HG03039 (cell line): ENCODE measurements at regions not wholly inside any gene's neighbourhood (a gene's known extent, or its start where the extent isn't known, plus 50 kb on each side); places are given as distances from the start of the nearest gene placed in this dataset.
"Not testable (repeated sequence)": the region's sequence is repeated elsewhere in the genome, so short reads cannot be mapped to it uniquely, and the experiment has no call there.

ENCODE experiments used
- ATAC-seq: cut with Tn5 transposase; IDR thresholded peaks from one replicate; pipeline ENCODE4 v1.9.1; 2021; ENCODE audit warnings: mild to moderate bottlenecking, moderate library complexity; ENCODE audit not compliant: unreplicated experiment

DNA sequence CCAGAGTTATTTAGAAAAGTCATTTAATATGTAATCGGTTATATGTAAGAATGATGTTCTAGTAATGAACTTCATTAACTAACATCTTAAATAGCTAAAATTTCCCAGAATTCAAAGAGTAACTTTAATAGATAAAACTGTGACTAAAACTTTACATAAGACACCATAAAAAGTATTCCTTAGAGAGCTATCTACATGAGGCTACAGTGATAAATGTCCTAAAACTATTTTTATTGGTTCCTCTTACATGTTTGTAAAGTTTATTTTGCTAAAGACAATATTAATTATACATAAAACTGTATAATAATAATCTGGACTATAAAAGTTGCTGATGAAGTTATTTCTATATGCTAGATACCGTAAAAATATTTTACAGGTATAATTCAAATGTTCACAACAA lies 897.7 kb upstream of the EPHA5 start:
- no peak for ATAC-seq

DNA sequence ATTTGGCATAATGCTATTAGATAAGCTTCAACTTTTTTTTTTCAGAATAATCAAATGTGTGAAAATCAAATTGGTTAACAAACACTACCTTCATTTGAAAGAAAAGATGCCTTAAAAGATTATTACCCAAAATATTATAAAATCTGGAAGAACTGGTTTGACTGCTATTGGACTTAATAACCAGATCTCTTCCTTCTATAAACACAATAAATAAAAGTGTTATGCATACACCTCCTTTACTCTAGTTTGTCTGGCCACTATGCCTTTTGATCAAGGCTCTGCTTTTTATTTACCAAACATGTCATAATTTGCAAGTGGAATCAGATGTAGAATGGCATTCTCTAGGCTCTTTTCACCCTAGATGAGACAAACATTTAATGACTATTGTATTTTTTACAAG lies 897.3 kb upstream of the EPHA5 start:
- ATAC-seq, result no peak

DNA sequence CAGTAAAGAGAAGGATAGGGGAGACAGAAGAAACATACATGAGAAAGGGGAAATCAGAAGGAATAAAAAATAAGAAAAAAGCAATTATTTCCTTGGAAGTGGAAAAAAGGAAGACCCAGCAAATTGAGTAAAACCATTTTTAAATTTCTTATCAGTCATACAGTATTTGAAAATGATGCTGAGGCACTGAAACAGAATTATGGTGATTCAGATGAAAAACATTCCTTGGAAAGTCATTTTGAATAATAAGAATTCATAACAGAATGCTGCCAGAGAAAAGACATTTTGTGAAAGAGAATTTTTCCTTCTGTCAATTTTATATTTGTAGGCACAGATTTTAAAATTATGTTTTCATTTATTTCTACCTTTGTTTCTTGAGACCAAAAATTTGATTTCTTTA lies 895.5 kb upstream of the EPHA5 start:
- ATAC-seq, result no peak

DNA sequence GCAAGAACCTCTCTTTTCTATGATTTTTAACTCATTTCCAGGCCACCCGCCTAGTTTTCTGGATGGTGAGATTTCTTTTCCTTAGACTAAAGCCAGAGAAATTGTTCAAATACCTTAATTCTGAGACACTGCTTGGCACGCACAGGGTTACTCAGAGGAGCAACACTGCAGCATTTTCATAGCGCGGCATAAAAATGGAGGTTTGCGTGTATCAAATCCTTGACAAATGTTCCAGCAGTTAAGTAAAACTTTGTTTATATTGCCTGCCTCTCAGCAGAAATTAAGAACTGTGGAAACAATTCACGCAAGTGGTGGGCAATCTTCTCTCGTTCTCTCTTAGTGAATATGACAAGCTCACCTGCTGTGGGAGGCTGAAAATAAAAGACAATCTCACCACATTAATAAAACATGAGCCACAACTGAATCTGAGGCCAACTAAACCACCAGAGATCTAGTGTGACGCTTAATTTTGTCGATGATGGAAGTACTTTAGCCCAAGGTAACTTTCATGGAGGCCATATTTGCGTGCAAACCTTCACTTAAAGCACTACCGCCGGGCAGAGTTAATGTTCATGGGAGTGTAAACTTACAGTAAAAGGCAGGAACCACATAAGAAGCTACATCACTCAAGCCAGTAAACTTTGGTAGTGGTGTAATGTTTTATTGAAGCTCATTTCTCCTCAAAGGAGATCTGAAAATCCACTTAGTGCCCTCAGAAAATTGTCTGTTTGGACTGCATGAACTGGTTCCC lies 894.8 kb upstream of the EPHA5 start:
- no peak for ATAC-seq

DNA sequence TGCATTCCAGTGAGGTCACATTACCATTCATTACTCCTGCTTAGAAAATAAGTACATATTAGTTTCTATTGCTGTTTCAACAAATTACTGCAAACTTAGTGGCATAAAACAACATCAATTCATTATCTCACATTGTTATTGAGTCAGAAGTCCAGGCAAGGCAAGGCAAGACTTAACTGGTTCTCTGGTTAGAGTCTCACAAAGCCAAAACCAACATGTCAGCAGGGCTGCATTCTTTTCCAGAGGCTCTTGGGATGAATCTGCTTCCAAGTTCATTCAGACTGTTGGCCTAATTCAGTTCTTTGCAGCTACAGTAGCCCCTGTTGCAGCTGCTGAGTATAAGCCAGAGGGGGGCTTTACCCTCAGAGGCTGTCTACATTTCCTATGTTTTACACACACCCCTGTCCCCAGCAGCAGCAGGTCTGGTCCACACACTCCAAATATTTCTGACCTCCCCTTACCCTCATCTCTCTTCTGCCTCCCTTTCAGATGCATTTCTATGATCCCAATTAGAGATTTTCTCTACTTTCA lies 892.1 kb upstream of the EPHA5 start:
- no peak for ATAC-seq

DNA sequence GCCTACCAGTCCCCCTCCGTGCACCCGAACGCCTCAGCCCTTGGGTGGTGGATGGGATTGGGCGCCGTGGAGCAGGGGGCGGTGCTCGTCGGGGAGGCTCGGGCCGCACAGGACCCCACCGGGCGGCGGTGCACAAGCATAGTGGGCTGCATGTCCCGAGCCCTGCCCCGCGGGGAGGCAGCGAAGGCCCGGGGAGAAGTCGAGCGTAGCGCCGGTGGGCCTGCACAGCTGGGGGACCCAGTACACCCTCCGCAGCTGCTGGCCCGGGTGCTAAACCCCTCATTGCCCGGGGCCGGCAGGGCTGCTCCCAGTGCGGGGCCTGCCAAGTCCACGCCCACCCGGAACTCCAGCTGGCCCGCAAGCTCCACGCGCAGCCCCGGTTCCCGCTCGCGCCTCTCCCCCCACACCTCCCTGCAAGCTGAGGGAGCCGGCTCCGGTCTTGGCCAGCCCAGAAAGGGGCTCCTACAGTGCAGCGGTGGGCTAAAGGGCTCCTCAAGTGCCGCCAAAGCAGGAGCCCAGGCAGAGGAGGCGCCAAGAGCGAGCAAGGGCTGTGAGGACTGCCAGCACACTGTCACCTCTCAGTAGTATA lies 891.3 kb upstream of the EPHA5 start:
- not testable (repeated sequence) for ATAC-seq

DNA sequence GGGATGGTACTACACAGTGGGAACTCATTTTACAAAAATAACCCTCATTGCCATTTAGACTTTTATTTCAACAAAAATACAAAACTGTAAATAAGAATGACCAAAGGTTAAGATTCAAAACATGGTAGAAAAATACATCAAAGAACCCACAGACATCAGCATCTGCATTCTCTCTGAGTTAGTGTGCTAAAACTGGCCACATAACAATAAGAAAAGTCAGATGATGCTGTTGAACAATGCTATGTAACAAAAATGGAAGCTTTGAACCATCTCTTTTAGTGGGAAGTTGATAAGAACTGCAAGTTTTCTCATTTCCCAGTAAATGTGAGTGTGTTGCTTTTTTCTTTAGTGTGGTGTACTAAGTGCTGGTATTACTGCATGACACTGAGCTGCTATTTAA lies 888.4 kb upstream of the EPHA5 start:
- no peak for ATAC-seq

DNA sequence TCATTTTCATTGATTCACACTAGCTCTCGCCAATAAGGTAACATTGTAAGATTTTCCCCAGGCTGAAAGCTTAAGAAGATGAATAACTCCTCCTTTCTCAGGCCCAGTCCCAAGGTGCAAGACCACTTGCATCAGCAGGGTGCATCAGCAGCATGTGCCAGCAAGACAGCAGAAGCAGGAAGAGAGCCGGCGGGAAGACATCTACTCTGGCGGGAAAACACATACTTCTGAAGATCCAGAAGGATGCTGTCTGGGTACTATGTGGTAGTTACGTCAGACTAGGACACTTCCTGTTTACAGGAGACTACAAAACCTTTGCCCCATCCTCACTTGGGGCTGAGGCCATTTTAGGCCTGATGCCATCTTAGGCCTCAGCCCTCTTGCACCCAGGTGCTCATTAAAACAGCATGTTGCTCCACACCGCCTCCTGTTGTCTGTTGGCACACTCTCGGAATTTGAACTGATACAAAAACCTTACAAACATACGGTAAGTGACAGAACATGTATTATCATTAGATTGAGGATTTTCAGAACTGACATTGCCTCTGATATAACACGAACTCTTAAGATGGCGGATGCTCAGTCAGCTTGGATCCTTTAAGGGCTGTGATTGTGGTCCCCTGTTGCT lies 886.5 kb upstream of the EPHA5 start:
- no peak for ATAC-seq

DNA sequence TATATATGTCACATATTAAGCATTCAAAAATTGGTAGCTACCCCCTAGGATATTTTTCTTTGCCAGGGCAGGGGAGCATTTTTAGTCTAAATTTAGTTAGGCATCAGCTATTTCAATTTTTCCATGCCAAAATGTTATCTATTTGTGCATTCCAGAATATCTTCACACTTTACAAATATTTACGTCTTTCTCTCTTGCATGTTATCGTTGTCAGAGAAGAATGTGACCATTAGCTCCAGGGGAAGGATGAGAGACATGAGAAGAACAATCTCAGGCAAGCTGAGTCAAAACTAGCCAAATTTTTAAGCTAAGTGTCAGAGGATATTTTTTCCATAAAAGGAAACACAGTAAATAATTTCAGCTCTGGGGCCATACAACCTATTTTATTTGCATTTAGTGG lies 885.0 kb upstream of the EPHA5 start:
- no peak for ATAC-seq

DNA sequence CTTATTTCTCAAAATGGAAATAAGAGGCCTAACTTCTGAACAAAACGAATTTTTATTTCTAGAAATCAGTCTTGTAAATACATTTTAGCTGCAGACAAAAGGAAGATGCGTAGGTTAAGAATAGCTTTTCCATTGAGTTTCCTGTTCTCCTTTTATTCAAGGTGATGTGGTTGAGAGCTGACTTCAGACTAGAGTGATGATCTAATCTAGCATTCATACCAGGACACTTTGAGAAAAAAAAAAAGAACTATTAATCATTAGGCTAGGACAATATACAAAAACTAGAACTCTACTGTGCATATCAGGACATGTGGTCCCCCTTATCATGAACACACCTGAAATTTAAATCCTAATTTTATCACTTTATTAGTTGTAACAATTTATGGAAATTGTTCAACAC lies 884.5 kb upstream of the EPHA5 start:
- no peak for ATAC-seq

DNA sequence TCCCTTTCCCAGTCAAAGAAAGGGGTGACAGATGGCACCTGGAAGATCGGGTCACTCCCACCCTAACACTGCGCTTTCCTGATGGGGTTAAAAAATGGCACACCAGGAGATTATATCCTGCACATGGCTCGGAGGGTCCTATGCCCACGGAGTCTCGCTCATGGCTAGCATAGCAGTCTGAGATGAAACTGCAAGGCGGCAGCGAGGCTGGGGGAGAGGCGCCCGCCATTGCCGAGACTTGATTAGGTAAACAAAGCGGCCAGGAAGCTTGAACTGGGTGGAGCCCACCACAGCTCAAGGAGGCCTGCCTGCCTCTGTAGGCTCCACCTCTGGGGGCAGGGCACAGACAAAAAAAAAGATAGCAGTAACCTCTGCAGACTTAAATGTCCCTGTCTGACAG lies 875.0 kb upstream of the EPHA5 start:
- ATAC-seq, result not testable (repeated sequence)

DNA sequence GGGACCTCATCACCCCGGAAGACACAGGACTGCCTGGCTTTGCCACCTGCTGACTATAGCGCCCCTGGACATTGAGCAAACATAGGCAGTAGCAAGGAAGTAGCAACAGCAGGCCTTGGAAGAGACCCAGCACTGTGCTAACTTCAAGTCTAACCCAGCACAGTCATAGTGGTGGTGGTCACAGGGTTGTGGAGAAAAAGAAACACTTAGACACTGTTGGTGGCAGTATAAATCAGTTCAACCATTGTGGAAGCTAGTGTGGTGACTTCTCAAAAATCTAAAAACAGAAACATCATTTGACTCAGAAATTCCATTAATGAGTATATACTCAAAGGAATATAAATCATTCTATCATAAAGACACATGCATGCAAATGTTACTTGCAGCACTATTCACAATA lies 874.0 kb upstream of the EPHA5 start:
- ATAC-seq, result no peak

DNA sequence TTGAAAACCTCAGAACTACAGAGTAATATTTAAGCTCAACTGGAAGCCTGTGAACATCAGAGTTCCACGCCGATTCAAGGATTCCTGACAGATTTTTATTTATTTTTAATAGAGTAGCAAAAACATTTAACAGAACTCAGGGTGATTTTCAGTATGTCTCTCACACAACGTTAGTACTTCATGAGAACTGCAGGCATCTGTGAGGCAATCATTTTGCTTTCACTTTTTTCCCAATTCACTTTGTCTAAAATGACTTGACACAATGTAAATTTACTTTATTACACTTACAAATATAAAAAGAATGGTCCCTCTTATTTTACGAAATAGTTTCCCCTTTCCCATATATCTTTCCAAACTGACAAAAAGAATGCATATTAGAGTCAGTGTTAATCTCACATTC lies 869.5 kb upstream of the EPHA5 start:
- ATAC-seq, result no peak

DNA sequence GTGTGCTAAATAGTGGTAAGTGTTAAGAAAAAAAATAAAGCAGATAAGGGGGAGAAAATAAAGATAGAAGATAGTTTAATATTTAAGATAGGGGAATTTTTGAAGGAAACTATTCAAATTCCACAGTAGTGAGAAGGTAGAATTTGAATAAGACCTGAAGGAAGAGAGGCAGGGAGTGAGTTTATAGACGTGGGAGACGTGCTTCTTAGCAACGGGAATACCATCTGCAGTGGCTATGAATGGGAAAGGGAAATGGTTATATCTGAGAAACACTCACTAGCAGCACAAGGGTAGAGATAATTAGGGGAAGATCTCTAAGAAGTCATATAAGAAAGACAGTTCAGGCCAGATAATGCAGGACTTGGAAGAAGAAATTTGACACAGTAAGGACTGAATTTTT lies 854.5 kb upstream of the EPHA5 start:
- ATAC-seq, result no peak

DNA sequence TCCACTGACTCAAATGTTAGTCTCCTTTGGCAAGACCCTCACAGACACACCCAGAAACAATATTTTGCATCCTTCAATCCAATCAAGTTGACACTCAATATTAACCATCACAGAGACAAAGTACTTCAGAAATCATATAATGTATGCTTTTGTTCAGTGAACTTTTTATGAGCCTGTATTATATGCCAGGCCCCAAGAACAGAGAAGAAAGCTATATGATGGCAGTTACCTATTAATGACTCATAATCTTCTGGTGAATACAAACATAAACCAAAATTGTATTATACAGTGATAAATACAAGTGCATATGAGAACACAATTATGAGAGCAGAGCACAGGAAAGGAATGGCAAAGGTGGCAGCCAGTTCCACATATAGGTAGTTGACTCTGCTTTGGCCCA lies 852.0 kb upstream of the EPHA5 start:
- no peak for ATAC-seq

DNA sequence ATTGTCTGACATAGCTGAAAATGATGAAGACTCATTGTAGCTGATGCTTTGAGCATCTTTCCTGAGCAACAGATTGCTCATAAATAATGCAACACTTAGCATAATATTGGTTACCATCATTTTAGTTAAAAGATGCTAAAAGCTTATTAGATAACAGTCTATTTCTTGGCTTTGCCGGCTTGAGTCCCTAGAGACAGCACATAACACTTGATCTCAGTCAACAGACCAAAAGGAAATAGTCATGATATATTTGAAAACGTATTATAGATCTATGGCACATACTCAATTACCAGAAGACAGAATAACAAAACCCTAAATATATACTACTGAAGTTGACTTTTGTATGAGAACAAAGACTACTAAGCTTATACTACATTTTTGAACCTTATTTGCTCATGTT lies 846.7 kb upstream of the EPHA5 start:
- ATAC-seq, result no peak

DNA sequence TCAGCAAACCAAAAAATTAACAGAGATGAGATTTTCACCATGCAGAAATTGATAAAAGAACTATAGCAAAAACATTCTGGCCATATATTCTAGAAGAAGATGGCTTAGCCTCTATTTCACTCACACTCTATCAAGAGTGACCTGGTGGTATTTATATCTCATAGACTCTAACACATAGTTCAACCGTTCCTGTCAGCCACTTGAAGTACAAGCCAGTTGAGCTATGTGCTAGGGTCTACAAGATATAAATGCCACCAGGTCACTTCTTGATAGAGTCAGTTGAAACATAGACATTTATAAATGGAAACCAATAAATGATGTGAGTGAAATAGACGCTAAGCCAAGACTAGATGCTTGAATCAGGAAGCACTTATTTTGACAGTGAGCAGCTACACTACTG lies 836.7 kb upstream of the EPHA5 start:
- no peak for ATAC-seq

DNA sequence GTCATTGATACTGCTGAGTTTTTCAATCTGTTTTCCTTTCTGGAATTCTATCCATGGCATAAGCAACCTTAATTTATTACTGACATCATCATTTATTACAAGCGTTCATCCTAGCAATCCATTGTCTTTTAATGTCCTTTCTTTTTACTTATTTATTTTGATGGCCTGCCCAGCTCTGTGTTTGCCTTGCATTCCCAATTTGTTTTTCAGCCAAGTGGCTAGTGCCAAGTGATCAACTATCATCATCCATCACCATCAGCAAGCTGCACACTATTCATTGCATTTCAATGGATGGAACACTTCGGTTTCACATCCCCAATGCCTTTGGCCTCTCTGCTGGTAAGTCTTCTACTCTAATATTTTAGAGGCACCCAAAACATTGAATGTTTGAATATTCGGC lies 831.7 kb upstream of the EPHA5 start:
- no peak for ATAC-seq

DNA sequence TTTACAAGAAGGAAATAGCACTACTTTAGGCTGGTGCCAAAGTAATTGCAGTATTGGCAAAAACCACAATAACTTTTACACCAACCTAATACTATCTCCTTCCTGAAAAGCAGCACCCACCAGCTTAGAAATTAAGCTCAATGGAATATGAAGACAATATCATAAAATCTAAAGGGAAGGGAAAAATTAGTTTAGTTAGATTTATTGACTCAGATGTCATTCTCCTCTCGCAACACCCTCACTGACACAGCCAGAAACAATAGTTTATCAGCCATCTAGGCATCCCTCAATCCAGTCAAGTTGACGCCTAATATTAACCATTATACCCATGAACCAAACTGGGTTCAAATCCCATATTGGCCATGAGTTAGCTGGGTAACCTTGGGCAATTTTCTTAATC lies 820.4 kb upstream of the EPHA5 start:
- ATAC-seq, result no peak

DNA sequence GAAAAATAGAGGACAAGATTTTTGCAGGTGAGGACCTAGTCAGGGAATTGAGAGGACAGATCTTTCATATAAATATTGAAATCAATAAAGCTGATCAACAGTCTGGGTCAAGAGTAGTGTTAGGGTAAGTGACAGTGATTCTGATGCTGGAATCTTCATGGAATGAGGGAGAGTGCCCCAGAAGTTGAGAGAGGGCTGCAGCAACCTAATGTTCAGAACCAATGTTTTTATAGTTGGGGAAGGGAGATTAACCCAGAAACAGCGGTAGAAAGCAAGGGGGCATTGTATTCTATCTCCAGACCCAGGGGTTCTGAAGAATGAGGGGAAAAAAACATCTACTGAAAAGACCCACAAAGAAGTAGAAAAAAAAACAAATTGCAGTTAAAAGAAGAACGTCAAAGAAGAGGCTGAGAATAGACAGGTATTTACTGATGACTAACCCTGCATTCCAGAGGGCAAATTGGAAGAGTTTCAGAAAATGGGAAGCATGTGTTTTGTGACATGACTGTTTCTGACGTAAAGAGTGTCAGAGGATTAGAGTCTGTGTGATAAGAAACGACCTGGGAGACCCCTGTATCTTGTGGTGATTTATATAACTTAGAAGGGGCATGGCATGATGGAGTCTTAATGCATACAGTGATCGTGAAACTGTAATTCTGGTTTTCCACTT lies 819.6 kb upstream of the EPHA5 start:
- no peak for ATAC-seq

DNA sequence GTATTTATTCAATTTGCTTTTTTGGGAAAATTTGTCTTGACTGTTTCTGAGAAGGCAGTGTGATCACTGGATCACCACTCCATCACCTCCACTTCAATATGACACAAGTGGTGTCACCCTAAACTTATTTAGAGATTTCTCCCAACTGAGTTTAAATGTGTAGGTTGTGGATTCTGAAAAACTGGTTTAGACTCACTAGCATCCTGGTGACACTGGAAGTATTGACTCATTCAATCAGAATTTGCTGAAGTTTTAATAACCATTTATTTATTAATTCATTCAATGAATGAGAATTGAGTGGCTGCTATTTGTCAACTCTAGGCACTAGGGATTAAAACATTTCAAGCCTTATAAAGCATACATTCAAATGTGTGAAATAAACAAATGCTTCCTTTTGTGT lies 819.1 kb upstream of the EPHA5 start:
- ATAC-seq, result no peak

DNA sequence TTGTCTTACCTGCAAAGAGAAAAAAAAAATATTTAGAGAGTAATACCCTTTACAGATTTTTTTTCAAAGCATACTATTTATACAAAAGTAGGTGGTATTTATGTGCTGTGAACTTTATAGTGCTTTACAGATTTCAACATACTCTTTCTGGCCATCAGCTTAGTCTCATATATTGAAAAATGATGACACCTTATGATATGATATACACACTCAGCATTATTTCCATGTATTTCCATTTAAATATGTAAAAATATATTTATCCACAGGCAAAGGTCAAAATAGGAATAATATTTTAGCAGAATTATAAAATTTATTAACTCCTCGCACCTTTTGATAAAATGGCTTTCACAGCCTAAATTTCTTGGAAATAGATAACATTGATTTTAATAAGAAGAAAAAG lies 815.8 kb upstream of the EPHA5 start:
- no peak for ATAC-seq
